ENCODE measurements at regions not wholly inside any gene's neighbourhood (a gene's known extent, or its start where the extent isn't known, plus 50 kb on each side); places are given as distances from the start of the nearest gene placed in this dataset.

DNA sequence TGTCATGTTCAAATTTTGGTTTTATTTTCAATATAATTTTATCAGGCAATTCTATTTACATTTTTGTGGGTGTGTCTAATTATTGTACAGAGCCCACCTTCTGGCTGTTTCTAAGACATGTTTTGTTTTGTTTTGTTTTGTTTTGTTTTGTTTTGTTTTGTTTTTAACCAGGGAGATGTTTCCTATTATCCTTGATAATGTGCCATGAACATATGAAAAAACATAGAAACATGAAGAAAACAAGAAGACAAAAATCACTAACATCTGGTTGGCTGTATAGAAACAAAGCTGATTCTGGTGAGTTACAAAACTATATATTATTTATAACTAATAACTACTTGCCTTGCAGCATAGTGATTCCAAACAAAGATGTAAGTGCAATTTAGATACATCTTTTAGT is 128.1 kb upstream of the TRPC4 start:
- H3K9me3 ChIP-seq (ENCODE audit: control insufficient read depth in 1 of 2, low read length in 2 of 2) = no peaks in the 10 kb centered on the region
- H3K27ac ChIP-seq (ENCODE audit: low read length) = no peak overlapping the region
- no peaks in the 10 kb centered on the region for H3K4me1 ChIP-seq (ENCODE audit: control insufficient read depth in 1 of 2, insufficient read depth in 2 of 2, low read length in 2 of 2)
- no peak overlapping the region for H3K4me3 ChIP-seq (ENCODE audit: low read depth in 1 of 2, low read length in 2 of 2)
- H3K36me3 ChIP-seq (ENCODE audit: control insufficient read depth in 1 of 2, insufficient read depth in 2 of 2, low read length in 2 of 2) = no peaks in the 10 kb centered on the region
- no peaks in the 10 kb centered on the region for H3K27me3 ChIP-seq (ENCODE audit: low read depth, low read length)

DNA sequence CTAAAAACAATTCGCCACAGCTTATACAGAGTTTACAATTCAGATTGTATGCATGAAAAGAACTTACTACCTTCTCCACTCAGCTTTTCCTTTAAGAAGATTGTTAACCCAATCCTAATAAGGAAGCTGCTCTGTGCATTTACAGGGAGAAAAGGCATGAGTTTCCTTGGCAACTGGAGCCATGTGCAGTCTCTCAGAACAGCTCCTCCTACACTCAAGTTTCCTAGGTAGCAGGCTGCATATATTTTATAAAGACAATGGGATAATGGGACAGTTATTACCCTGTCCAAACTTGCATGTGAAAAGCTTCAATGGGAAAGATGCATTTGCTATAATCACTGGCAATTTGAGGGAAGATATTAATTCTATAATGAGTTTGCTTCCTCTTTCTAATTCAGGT is 125.5 kb upstream of the TRPC4 start:
- H3K4me3 ChIP-seq (ENCODE audit: low read depth in 1 of 2, low read length in 2 of 2) = no peak overlapping the region
- no peaks in the 10 kb centered on the region for H3K27me3 ChIP-seq (ENCODE audit: low read depth, low read length)
- no peaks in the 10 kb centered on the region for H3K36me3 ChIP-seq (ENCODE audit: control insufficient read depth in 1 of 2, insufficient read depth in 2 of 2, low read length in 2 of 2)
- no peak overlapping the region for H3K27ac ChIP-seq (ENCODE audit: low read length)
- no peaks in the 10 kb centered on the region for H3K4me1 ChIP-seq (ENCODE audit: control insufficient read depth in 1 of 2, insufficient read depth in 2 of 2, low read length in 2 of 2)
- H3K9me3 ChIP-seq (ENCODE audit: control insufficient read depth in 1 of 2, low read length in 2 of 2) = no peaks in the 10 kb centered on the region

DNA sequence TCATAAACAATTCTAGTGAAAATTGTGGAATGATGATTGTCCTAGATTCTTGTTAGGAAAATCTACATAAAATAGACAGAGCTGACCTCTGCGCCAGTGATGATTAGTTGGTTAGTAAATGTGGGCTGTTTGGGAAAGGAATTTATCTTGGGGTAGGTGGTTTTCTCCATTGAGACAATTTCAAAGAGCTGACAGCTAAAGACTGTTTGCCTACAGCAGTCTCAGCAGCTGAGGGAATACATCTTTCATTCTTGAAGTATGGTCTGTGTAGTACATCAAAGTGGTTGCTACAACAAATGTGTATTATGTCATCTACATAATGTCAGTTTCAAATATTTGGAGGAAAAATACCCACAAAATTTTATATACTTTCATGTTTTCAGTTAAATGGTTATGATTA is 117.2 kb upstream of the TRPC4 start:
- H3K4me1 ChIP-seq (ENCODE audit: control insufficient read depth in 1 of 2, insufficient read depth in 2 of 2, low read length in 2 of 2) = no peaks in the 10 kb centered on the region
- H3K36me3 ChIP-seq (ENCODE audit: control insufficient read depth in 1 of 2, insufficient read depth in 2 of 2, low read length in 2 of 2) = no peaks in the 10 kb centered on the region
- no peak overlapping the region for H3K4me3 ChIP-seq (ENCODE audit: low read depth in 1 of 2, low read length in 2 of 2)
- no peaks in the 10 kb centered on the region for H3K27me3 ChIP-seq (ENCODE audit: low read depth, low read length)
- no peak overlapping the region for H3K27ac ChIP-seq (ENCODE audit: low read length)
- no peaks in the 10 kb centered on the region for H3K9me3 ChIP-seq (ENCODE audit: control insufficient read depth in 1 of 2, low read length in 2 of 2)

DNA sequence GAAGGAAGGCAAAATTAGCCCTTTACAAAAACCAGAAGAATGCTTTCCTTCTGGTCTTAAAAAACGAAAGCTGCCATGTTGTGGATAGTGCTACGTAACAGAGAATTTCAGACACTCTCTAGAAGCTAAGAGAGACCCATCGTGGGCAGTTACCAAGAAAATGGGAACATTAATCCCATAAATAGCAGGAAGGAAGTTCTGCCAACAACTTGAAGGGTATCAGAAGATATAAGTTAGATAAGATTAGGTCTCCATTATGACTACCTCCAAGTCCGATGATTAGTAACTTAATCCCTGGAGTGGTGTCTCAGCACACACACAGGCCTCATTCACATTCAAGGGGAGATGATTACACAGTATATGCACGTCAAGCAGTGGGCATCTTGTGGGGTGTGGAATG is 115.7 kb upstream of the TRPC4 start:
- H3K36me3 ChIP-seq (ENCODE audit: control insufficient read depth in 1 of 2, insufficient read depth in 2 of 2, low read length in 2 of 2) = no peaks in the 10 kb centered on the region
- H3K4me3 ChIP-seq (ENCODE audit: low read depth in 1 of 2, low read length in 2 of 2) = no peak overlapping the region
- no peaks in the 10 kb centered on the region for H3K4me1 ChIP-seq (ENCODE audit: control insufficient read depth in 1 of 2, insufficient read depth in 2 of 2, low read length in 2 of 2)
- H3K27ac ChIP-seq (ENCODE audit: low read length) = no peak overlapping the region
- no peaks in the 10 kb centered on the region for H3K9me3 ChIP-seq (ENCODE audit: control insufficient read depth in 1 of 2, low read length in 2 of 2)
- H3K27me3 ChIP-seq (ENCODE audit: low read depth, low read length) = no peaks in the 10 kb centered on the region

DNA sequence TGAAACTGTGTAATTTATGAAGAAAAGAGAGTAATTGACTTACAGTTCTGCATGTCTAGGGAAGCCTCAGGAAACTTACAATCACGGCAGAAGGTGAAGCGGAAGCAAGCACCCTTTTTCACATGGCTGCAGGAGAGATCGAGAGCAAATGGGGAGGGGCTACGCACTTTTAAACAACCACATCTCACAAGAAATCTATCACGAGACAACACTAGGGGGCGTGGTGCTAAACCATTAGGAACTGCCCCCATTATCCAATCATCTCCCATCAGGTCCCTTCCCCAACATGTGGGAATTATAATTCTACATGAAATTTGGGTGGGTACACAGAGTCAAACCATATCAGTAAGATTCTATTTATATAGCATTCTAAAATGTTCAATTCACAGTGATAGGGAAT is 114.8 kb upstream of the TRPC4 start:
- Histone ChIP-seq H3K36me3 (ENCODE audit: control insufficient read depth in 1 of 2, insufficient read depth in 2 of 2, low read length in 2 of 2) (no peaks in the 10 kb centered on the region), H3K9me3 (ENCODE audit: control insufficient read depth in 1 of 2, low read length in 2 of 2) (no peaks in the 10 kb centered on the region), H3K4me3 (ENCODE audit: low read depth in 1 of 2, low read length in 2 of 2) (no peak overlapping the region), H3K27me3 (ENCODE audit: low read depth, low read length) (no peaks in the 10 kb centered on the region), H3K27ac (ENCODE audit: low read length) (no peak overlapping the region), H3K4me1 (ENCODE audit: control insufficient read depth in 1 of 2, insufficient read depth in 2 of 2, low read length in 2 of 2) (no peaks in the 10 kb centered on the region)

DNA sequence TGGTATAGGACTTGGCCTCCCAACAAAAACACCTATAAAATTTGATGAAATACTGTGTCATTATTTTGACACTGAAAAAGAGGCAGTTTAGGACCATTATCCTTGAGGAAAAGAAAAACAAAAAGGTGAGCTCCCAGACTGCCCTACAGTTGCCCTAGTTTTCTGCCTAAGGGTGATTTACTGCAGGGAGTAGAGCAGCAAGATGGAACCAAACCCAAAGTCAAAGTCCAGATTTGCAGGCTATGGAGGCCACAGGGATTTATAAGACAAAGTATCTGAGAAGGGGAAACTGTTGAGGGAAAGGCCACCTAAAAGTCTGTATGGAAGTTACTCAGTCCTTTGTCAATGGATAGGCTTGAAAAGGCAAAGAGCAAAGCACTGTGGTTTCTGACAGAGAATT is 112.4 kb upstream of the TRPC4 start:
- no peak overlapping the region for H3K27ac ChIP-seq (ENCODE audit: low read length)
- H3K27me3 ChIP-seq (ENCODE audit: low read depth, low read length) = no peaks in the 10 kb centered on the region
- H3K4me3 ChIP-seq (ENCODE audit: low read depth in 1 of 2, low read length in 2 of 2) = no peak overlapping the region
- no peaks in the 10 kb centered on the region for H3K4me1 ChIP-seq (ENCODE audit: control insufficient read depth in 1 of 2, insufficient read depth in 2 of 2, low read length in 2 of 2)
- no peaks in the 10 kb centered on the region for H3K36me3 ChIP-seq (ENCODE audit: control insufficient read depth in 1 of 2, insufficient read depth in 2 of 2, low read length in 2 of 2)
- no peaks in the 10 kb centered on the region for H3K9me3 ChIP-seq (ENCODE audit: control insufficient read depth in 1 of 2, low read length in 2 of 2)

DNA sequence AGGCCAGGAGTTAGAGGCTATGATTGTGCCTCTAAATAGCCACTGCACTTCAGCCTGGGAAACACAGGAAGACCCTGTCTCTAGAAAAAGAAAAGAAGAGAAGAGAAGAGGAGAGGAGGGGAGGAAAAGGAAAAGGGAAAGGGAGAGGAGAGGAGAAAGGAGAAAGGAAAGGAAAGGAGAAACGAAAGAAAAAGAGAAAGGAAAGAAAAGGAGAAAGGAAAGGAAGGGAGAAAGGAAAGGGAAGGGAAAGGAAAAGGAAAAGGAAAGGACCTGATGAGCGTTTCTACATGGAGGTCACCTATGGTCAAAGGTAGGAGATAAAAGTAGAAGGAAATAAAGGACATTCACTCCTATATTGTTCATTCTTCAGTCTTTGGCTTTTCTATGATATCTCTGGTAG is 109.1 kb upstream of the TRPC4 start:
- H3K4me3 ChIP-seq (ENCODE audit: low read depth in 1 of 2, low read length in 2 of 2) = no peak overlapping the region
- H3K27ac ChIP-seq (ENCODE audit: low read length) = no peak overlapping the region
- H3K36me3 ChIP-seq (ENCODE audit: control insufficient read depth in 1 of 2, insufficient read depth in 2 of 2, low read length in 2 of 2) = no peaks in the 10 kb centered on the region

DNA sequence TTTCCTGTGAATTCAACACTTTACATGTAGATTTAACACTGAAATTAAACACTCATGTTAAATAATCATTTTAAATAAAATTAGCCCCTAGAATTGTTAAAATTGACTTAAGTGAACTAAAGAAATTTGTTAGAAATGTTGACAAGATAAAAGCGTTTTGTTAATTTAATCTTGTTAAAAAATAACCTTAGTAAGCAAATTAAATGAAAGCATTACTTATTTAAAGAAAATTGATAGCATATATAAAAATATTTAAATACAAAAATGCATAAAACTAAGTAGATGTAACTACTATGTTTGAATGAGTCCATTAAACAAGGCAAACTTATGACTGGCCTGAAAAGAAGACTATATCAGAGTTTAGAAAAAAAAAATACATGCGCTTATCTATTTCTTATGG is 99.0 kb upstream of the TRPC4 start:
- H3K4me1 ChIP-seq (ENCODE audit: control insufficient read depth in 1 of 2, insufficient read depth in 2 of 2, low read length in 2 of 2) = no peaks in the 10 kb centered on the region
- no peak overlapping the region for H3K4me3 ChIP-seq (ENCODE audit: low read depth in 1 of 2, low read length in 2 of 2)
- H3K27ac ChIP-seq (ENCODE audit: low read length) = no peak overlapping the region
- peaks cover 0 to 2% of the 10 kb centered on the region in 2 donors for H3K9me3 ChIP-seq (ENCODE audit: control insufficient read depth in 1 of 2, low read length in 2 of 2)
- H3K36me3 ChIP-seq (ENCODE audit: control insufficient read depth in 1 of 2, insufficient read depth in 2 of 2, low read length in 2 of 2) = no peaks in the 10 kb centered on the region
- H3K27me3 ChIP-seq (ENCODE audit: low read depth, low read length) = no peaks in the 10 kb centered on the region

More for the DNA sequence above, 109.1 kb upstream of the TRPC4 start:
- Histone ChIP-seq H3K9me3 (ENCODE audit: control insufficient read depth in 1 of 2, low read length in 2 of 2) (no peaks in the 10 kb centered on the region), H3K27me3 (ENCODE audit: low read depth, low read length) (no peaks in the 10 kb centered on the region), H3K4me1 (ENCODE audit: control insufficient read depth in 1 of 2, insufficient read depth in 2 of 2, low read length in 2 of 2) (no peaks in the 10 kb centered on the region)

DNA sequence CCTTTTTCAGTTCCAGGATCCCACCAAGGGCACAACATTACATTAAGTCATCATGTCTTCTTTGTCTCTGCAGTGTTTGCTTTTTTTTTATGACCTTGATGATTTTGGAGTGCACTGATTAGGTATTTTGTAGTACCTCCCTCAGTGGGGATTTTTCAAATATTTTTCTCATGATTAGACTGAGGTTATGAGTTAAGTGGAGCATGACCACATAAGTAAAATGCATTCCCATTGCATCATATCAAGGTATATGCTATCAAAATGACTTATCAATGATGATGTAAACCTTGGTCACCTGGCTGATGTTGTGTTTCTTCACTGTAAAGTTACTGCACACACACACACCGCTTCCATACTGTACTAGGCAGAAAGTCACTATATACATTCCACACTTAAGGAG is 96.7 kb upstream of the TRPC4 start:
- H3K4me1 ChIP-seq (ENCODE audit: control insufficient read depth in 1 of 2, insufficient read depth in 2 of 2, low read length in 2 of 2) = no peaks in the 10 kb centered on the region
- no peak overlapping the region for H3K27ac ChIP-seq (ENCODE audit: low read length)
- no peak overlapping the region for H3K4me3 ChIP-seq (ENCODE audit: low read depth in 1 of 2, low read length in 2 of 2)
- H3K36me3 ChIP-seq (ENCODE audit: control insufficient read depth in 1 of 2, insufficient read depth in 2 of 2, low read length in 2 of 2) = no peaks in the 10 kb centered on the region
- H3K9me3 ChIP-seq (ENCODE audit: control insufficient read depth in 1 of 2, low read length in 2 of 2) = peaks cover 0 to 2% of the 10 kb centered on the region in 2 donors
- H3K27me3 ChIP-seq (ENCODE audit: low read depth, low read length) = no peaks in the 10 kb centered on the region

DNA sequence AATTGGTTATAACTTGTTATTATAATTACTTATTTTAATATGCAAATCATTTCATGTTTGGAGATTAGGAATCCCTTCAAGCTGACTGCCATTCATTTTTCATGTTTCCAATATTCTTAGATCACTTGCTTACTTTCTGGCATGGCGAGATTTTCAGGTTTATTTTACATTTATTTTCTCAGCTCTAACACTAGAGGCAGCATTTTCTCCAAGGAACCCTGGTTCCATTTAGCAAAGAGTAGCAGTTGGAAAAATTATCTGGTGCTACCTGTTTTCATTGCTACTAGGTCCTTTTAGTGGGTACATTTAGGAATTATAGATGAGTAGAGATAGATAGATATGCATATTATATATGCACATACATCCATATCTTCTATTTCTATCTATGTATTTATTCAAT is 90.9 kb upstream of the TRPC4 start:
- H3K27ac ChIP-seq (ENCODE audit: low read length) = no peak overlapping the region
- H3K4me1 ChIP-seq (ENCODE audit: control insufficient read depth in 1 of 2, insufficient read depth in 2 of 2, low read length in 2 of 2) = no peaks in the 10 kb centered on the region
- H3K27me3 ChIP-seq (ENCODE audit: low read depth, low read length) = no peaks in the 10 kb centered on the region
- H3K36me3 ChIP-seq (ENCODE audit: control insufficient read depth in 1 of 2, insufficient read depth in 2 of 2, low read length in 2 of 2) = no peaks in the 10 kb centered on the region
- no peak overlapping the region for H3K4me3 ChIP-seq (ENCODE audit: low read depth in 1 of 2, low read length in 2 of 2)
- H3K9me3 ChIP-seq (ENCODE audit: control insufficient read depth in 1 of 2, low read length in 2 of 2) = no peaks in the 10 kb centered on the region

DNA sequence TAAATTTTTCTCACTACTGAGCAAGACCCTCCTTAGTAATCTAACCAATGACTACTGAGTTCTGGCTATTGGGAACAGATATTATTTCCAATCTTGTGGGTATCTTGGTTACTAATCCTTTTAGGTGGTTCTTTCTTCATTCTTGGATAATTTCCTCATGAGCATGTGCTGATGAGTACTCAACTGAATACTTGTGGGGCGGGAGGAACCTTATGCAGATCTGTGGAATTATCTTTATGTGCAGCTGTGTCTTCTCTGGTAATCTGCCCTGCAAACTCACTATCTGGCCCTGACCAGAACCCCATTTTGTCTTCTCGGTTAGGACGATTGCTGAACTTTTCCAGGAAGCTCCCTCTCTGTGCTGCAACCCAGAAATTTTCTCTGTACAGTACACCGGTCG is 89.7 kb upstream of the TRPC4 start:
- no peaks in the 10 kb centered on the region for H3K27me3 ChIP-seq (ENCODE audit: low read depth, low read length)
- no peaks in the 10 kb centered on the region for H3K9me3 ChIP-seq (ENCODE audit: control insufficient read depth in 1 of 2, low read length in 2 of 2)
- H3K4me3 ChIP-seq (ENCODE audit: low read depth in 1 of 2, low read length in 2 of 2) = no peak overlapping the region
- H3K36me3 ChIP-seq (ENCODE audit: control insufficient read depth in 1 of 2, insufficient read depth in 2 of 2, low read length in 2 of 2) = no peaks in the 10 kb centered on the region
- H3K4me1 ChIP-seq (ENCODE audit: control insufficient read depth in 1 of 2, insufficient read depth in 2 of 2, low read length in 2 of 2) = no peaks in the 10 kb centered on the region
- no peak overlapping the region for H3K27ac ChIP-seq (ENCODE audit: low read length)

DNA sequence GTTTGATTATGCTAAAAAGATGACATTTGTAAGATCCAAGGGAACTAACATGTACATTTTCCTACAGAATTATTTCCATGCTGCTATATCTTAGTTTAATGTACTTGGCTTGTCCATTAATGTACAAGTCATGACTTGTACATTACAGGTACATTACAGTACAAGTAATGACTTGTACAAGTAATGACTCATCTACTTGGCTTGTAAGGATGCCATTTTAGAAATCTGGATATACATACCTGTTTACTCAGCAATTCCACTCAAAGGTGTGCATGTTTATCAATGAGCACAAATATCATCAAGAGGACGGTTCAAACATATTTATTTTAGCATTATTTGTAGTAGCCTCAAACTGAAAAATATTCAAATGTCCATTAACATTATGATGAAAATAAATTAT is 87.0 kb upstream of the TRPC4 start:
- H3K27me3 ChIP-seq (ENCODE audit: low read depth, low read length) = no peaks in the 10 kb centered on the region
- no peaks in the 10 kb centered on the region for H3K9me3 ChIP-seq (ENCODE audit: control insufficient read depth in 1 of 2, low read length in 2 of 2)
- no peaks in the 10 kb centered on the region for H3K4me1 ChIP-seq (ENCODE audit: control insufficient read depth in 1 of 2, insufficient read depth in 2 of 2, low read length in 2 of 2)
- no peak overlapping the region for H3K27ac ChIP-seq (ENCODE audit: low read length)
- H3K36me3 ChIP-seq (ENCODE audit: control insufficient read depth in 1 of 2, insufficient read depth in 2 of 2, low read length in 2 of 2) = no peaks in the 10 kb centered on the region
- H3K4me3 ChIP-seq (ENCODE audit: low read depth in 1 of 2, low read length in 2 of 2) = no peak overlapping the region

Data from muscle layer of duodenum (tissue), 2 donors.